ENCODE measurements at regions not wholly inside any gene's neighbourhood (a gene's known extent, or its start where the extent isn't known, plus 50 kb on each side); places are given as distances from the start of the nearest gene placed in this dataset.
"Not testable (repeated sequence)": the region's sequence is repeated elsewhere in the genome, so short reads cannot be mapped to it uniquely, and the experiment has no call there.

GRCh38 chr13:97890573-97890972 lies 62.9 kb upstream of the IPO5 start:
- Mint-ChIP-seq H3K27ac (ENCODE audit: unreplicated experiment) (no peak overlapping the region), H3K4me3 (ENCODE audit: unreplicated experiment) (no peak overlapping the region), H3K9me3 (ENCODE audit: low read depth) (peaks cover 18% of the 10 kb centered on the region), H3K4me1 (ENCODE audit: low read depth) (peaks cover 5% of the 10 kb centered on the region), H3K36me3 (ENCODE audit: low read depth) (peaks cover 3% of the 10 kb centered on the region), H3K27me3 (ENCODE audit: low read depth) (no peaks in the 10 kb centered on the region)
- TF ChIP-seq, protein P1, sequence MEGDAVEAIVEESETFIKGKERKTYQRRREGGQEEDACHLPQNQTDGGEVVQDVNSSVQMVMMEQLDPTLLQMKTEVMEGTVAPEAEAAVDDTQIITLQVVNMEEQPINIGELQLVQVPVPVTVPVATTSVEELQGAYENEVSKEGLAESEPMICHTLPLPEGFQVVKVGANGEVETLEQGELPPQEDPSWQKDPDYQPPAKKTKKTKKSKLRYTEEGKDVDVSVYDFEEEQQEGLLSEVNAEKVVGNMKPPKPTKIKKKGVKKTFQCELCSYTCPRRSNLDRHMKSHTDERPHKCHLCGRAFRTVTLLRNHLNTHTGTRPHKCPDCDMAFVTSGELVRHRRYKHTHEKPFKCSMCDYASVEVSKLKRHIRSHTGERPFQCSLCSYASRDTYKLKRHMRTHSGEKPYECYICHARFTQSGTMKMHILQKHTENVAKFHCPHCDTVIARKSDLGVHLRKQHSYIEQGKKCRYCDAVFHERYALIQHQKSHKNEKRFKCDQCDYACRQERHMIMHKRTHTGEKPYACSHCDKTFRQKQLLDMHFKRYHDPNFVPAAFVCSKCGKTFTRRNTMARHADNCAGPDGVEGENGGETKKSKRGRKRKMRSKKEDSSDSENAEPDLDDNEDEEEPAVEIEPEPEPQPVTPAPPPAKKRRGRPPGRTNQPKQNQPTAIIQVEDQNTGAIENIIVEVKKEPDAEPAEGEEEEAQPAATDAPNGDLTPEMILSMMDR (IDR thresholded peaks at IDR 0.05), result no peak
- DNase-seq (ENCODE audit: low spot score), result no peak

- DNase-seq (ENCODE audit: low spot score); H3K4me1 Mint-ChIP-seq (ENCODE audit: low read depth); H3K27me3 Mint-ChIP-seq (ENCODE audit: low read depth); H3K4me3 Mint-ChIP-seq (ENCODE audit: unreplicated experiment); H3K36me3 Mint-ChIP-seq (ENCODE audit: low read depth): not testable (repeated sequence)
- Mint-ChIP-seq H3K27ac (ENCODE audit: unreplicated experiment) (peak overlapping the region; percentile 12), H3K9me3 (ENCODE audit: low read depth) (peaks cover 22% of the 10 kb centered on the region)
Observed at GRCh38 chr13:97891964-97892363, 61.5 kb upstream of the IPO5 start.

GRCh38 chr13:97892717-97893116 lies 60.8 kb upstream of the IPO5 start:
- TF ChIP-seq, protein P1 (IDR thresholded peaks at IDR 0.05), result no peak
- Mint-ChIP-seq H3K27ac (ENCODE audit: unreplicated experiment) (no peak overlapping the region), H3K9me3 (ENCODE audit: low read depth) (peaks cover 17% of the 10 kb centered on the region), H3K4me3 (ENCODE audit: unreplicated experiment) (no peak overlapping the region), H3K4me1 (ENCODE audit: low read depth) (peaks cover 5% of the 10 kb centered on the region), H3K36me3 (ENCODE audit: low read depth) (peaks cover 3% of the 10 kb centered on the region), H3K27me3 (ENCODE audit: low read depth) (no peaks in the 10 kb centered on the region)
- DNase-seq (ENCODE audit: low spot score), result no peak

DNA sequence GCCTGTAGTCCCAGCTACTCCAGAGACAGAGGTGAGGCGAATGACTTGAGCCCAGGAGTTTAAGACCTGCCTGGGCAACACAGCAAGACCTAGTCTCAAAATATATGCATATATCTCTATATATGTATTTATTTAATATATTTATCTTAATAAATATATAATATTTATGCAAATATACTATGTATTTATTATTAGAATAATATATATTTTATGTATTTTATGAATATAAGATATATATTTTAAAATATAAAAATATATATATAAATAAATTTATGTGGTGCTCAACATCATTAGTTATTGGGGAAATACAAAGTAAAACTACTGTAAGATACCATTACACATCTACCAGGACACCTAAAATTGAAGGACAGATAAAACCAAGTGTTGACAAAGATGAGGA lies 58.1 kb upstream of the IPO5 start:
- Mint-ChIP-seq H3K27ac (ENCODE audit: unreplicated experiment) (no peak overlapping the region), H3K36me3 (ENCODE audit: low read depth) (peaks cover 3% of the 10 kb centered on the region), H3K4me1 (ENCODE audit: low read depth) (no peaks in the 10 kb centered on the region), H3K27me3 (ENCODE audit: low read depth) (no peaks in the 10 kb centered on the region), H3K4me3 (ENCODE audit: unreplicated experiment) (no peak overlapping the region), H3K9me3 (ENCODE audit: low read depth) (peaks cover 15% of the 10 kb centered on the region)
- DNase-seq (ENCODE audit: low spot score), result no peak
- TF ChIP-seq, protein P1 (IDR thresholded peaks at IDR 0.05), result no peak

GRCh38 chr13:97896446-97896845 lies 57.0 kb upstream of the IPO5 start:
- peaks cover 15% of the 10 kb centered on the region for H3K9me3 Mint-ChIP-seq (ENCODE audit: low read depth)
- no peaks in the 10 kb centered on the region for H3K4me1 Mint-ChIP-seq (ENCODE audit: low read depth)

GRCh38 chr13:97901716-97902115 lies 51.8 kb upstream of the IPO5 start:
- no peaks in the 10 kb centered on the region for H3K36me3 Mint-ChIP-seq (ENCODE audit: low read depth)
- no peak for DNase-seq (ENCODE audit: low spot score)
- H3K9me3 Mint-ChIP-seq (ENCODE audit: low read depth), result peaks cover 4% of the 10 kb centered on the region
- H3K27ac Mint-ChIP-seq (ENCODE audit: unreplicated experiment), result no peak overlapping the region
- TF ChIP-seq, protein P1 (IDR thresholded peaks at IDR 0.05), result no peak
- H3K4me1 Mint-ChIP-seq (ENCODE audit: low read depth), result peaks cover 4% of the 10 kb centered on the region
- no peak overlapping the region for H3K4me3 Mint-ChIP-seq (ENCODE audit: unreplicated experiment)
- no peaks in the 10 kb centered on the region for H3K27me3 Mint-ChIP-seq (ENCODE audit: low read depth)

More at GRCh38 chr13:97896446-97896845, 57.0 kb upstream of the IPO5 start:
- no peak overlapping the region for H3K4me3 Mint-ChIP-seq (ENCODE audit: unreplicated experiment)
- TF ChIP-seq, protein P1 (IDR thresholded peaks at IDR 0.05), result no peak
- H3K27me3 Mint-ChIP-seq (ENCODE audit: low read depth), result no peaks in the 10 kb centered on the region
- peaks cover 3% of the 10 kb centered on the region for H3K36me3 Mint-ChIP-seq (ENCODE audit: low read depth)
- no peak overlapping the region for H3K27ac Mint-ChIP-seq (ENCODE audit: unreplicated experiment)
- no peak for DNase-seq (ENCODE audit: low spot score)

All from chondrocyte (in vitro differentiated cells).